ENCODE measurements at regions not wholly inside any gene's neighbourhood (a gene's known extent, or its start where the extent isn't known, plus 50 kb on each side); places are given as distances from the start of the nearest gene placed in this dataset.

DNA sequence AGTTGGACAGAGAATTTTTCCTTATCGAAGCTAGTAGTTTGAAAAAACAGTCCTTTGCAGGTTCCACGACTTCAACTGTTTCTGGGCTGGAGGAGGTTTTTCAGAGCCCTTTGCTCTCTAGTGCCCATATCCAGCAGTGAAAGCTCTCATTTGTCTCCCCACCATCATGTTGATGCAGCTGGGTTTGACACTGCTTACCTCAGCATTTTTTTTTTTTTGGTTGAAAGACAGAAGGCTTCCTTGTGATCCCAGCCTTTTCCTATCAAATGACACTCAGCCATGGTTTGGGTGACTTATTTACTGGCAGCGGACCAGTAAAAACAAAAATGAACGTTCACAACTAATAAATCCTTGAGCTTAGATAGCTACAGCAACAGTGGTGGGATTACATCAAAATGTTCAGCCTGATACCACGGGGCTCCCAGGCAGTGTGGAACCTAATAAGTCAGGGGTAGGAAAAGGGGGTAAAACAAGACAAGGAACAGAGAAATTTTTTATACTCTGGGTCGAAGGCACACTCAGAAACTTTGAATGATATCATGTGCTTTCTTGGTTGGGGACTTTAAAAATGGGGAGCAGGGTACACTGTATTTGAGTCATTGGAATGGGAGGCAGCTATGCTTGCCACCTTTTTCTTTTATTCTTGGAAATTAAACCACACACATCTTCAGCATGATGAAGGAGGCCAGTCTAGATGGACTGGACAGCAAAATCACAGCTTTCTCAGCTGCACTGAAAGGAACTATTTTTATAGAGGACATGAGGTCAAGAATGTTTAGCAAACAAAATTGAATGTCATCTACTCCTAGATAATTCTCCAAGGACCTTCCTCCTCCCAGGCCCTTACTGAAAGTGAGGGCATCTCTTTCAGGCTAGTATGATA is 308.9 kb upstream of the MPDZ start:
- H3K27me3 ChIP-seq (ENCODE audit: control insufficient read depth, insufficient read depth, low read length): no peaks in the 10 kb centered on the region
- H3K4me3 ChIP-seq (ENCODE audit: low read depth, low read length): no peak overlapping the region
- no peak for DNase-seq (ENCODE audit: low read depth)
- TF ChIP-seq CTCF (IDR thresholded peaks at IDR 0.05; ENCODE audit: insufficient read depth, low read length, poor library complexity, severe bottlenecking): no peak
- H3K36me3 ChIP-seq (ENCODE audit: control insufficient read depth, insufficient read depth, low read length): no peaks in the 10 kb centered on the region

DNA sequence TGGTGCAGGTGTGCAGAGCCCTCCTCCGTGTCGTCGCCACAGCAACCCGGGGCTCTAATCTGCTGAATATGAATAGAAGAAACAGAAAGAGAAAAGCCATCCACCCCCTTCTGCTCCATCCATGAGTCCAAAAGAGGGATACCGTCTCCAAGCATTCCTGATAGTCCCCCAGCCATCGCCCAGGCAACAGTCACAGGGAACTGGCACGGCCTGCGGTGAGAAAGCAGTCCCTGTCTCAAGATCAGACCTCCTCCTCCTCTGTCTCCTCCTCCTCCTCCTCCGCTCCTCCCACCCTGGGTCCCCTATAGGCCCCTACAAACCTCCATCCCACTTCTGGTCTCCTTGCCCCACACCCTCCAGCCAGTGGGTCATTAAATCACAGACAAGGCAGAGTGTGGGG is 308.1 kb upstream of the MPDZ start:
- TF ChIP-seq CTCF (IDR thresholded peaks at IDR 0.05; ENCODE audit: insufficient read depth, low read length, poor library complexity, severe bottlenecking): no peak
- Histone ChIP-seq H3K4me3 (ENCODE audit: low read depth, low read length) (no peak overlapping the region), H3K27me3 (ENCODE audit: control insufficient read depth, insufficient read depth, low read length) (no peaks in the 10 kb centered on the region), H3K36me3 (ENCODE audit: control insufficient read depth, insufficient read depth, low read length) (no peaks in the 10 kb centered on the region)
- no peak for DNase-seq (ENCODE audit: low read depth)

GRCh38 chr9:13586587-13587374 is 307.3 kb upstream of the MPDZ start:
- H3K36me3 ChIP-seq (ENCODE audit: control insufficient read depth, insufficient read depth, low read length): no peaks in the 10 kb centered on the region
- H3K27me3 ChIP-seq (ENCODE audit: control insufficient read depth, insufficient read depth, low read length): no peaks in the 10 kb centered on the region
- TF ChIP-seq CTCF (IDR thresholded peaks at IDR 0.05; ENCODE audit: insufficient read depth, low read length, poor library complexity, severe bottlenecking): no peak
- H3K4me3 ChIP-seq (ENCODE audit: low read depth, low read length): no peak overlapping the region
- no peak for DNase-seq (ENCODE audit: low read depth)

- no peak for DNase-seq (ENCODE audit: low read depth)
- TF ChIP-seq CTCF (IDR thresholded peaks at IDR 0.05; ENCODE audit: insufficient read depth, low read length, poor library complexity, severe bottlenecking): no peak
- no peaks in the 10 kb centered on the region for H3K36me3 ChIP-seq (ENCODE audit: control insufficient read depth, insufficient read depth, low read length)
- no peaks in the 10 kb centered on the region for H3K27me3 ChIP-seq (ENCODE audit: control insufficient read depth, insufficient read depth, low read length)
- no peak overlapping the region for H3K4me3 ChIP-seq (ENCODE audit: low read depth, low read length)
Measured at GRCh38 chr9:13580760-13581159, 301.3 kb upstream of the MPDZ start.

DNA sequence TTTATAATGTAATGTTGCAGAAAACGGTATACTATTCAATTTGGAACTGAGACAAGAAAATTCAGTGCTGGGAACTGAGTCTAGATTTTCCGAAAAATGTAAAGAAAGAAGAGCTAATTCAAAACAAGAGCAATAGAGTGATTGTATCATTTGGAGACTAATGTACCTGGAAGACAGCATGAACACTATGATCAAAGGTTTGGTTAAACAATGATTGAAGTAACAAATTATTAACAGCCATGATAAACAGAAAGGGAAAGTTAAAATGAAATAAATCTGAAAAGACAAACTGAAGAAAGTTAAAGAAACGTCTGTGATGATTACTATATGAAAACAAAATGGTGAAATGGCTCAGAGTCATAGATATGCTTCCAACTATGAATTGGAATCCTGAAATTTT is 300.6 kb upstream of the MPDZ start:
- H3K36me3 ChIP-seq (ENCODE audit: control insufficient read depth, insufficient read depth, low read length): no peaks in the 10 kb centered on the region
- H3K27me3 ChIP-seq (ENCODE audit: control insufficient read depth, insufficient read depth, low read length): no peaks in the 10 kb centered on the region
- DNase-seq (ENCODE audit: low read depth): no peak
- TF ChIP-seq CTCF (IDR thresholded peaks at IDR 0.05; ENCODE audit: insufficient read depth, low read length, poor library complexity, severe bottlenecking): no peak
- H3K4me3 ChIP-seq (ENCODE audit: low read depth, low read length): no peak overlapping the region

All from kidney epithelial cell (primary cell).